Cardiac muscle cell (in vitro differentiated cells and primary cell): ENCODE measurements at regions not wholly inside any gene's neighbourhood (a gene's known extent, or its start where the extent isn't known, plus 50 kb on each side); places are given as distances from the start of the nearest gene placed in this dataset.

ENCODE experiments used
- DNase-seq, 2 donors: peaks; one replicate each; pipeline versions ENCODE4 v3.0.0 to v3.0.0-alpha.2; 2010 to 2017; ENCODE audit warnings: low read depth in 1 of 2, low spot score in 1 of 2
- H3K27ac ChIP-seq: fragments of 200-600 bp; sonication (generic); 2 replicates; pipeline ENCODE4 v1.5.1; 2016
- H3K27me3 ChIP-seq: fragments of 200-600 bp; sonication (generic); 2 replicates; pipeline ENCODE4 v1.6.0; 2016; ENCODE audit warnings: control low read depth
- H3K36me3 ChIP-seq: fragments of 200-600 bp; sonication (generic); 2 replicates; pipeline ENCODE4 v1.5.1; 2016; ENCODE audit warnings: control low read depth
- H3K4me1 ChIP-seq: fragments of 200-600 bp; sonication (generic); 2 replicates; pipeline ENCODE4 v1.8.1; 2017; ENCODE audit warnings: low read depth, mild to moderate bottlenecking, mixed run types
- H3K4me3 ChIP-seq: fragments of 200-600 bp; sonication (generic); 2 replicates; pipeline ENCODE4 v1.5.1; 2016; ENCODE audit warnings: mild to moderate bottlenecking
- H3K9me3 ChIP-seq: fragments of 200-600 bp; sonication (generic); 2 replicates; pipeline ENCODE4 v1.5.1; 2017; ENCODE audit warnings: low read depth, mild to moderate bottlenecking, control low read depth
- CTCF ChIP-seq: IDR thresholded peaks from 2 replicates; pipeline ENCODE4 v1.5.1; 2012; ENCODE audit warnings: low read depth, mild to moderate bottlenecking, low read length

GRCh38 chr16:66258916-66259845 lies 107.3 kb upstream of the CDH5 start:
- no peaks in the 10 kb centered on the region for H3K27me3 ChIP-seq
- no peak for TF ChIP-seq CTCF
- H3K4me1 ChIP-seq, result no peaks in the 10 kb centered on the region
- no peaks in the 10 kb centered on the region for H3K9me3 ChIP-seq
- no peak overlapping the region for H3K4me3 ChIP-seq
- no peak overlapping the region for H3K27ac ChIP-seq
- H3K36me3 ChIP-seq, result no peaks in the 10 kb centered on the region
- no peak for DNase-seq

- Histone ChIP-seq H3K4me1 (no peaks in the 10 kb centered on the region), H3K36me3 (no peaks in the 10 kb centered on the region), H3K4me3 (no peak overlapping the region), H3K27ac (no peak overlapping the region), H3K27me3 (no peaks in the 10 kb centered on the region), H3K9me3 (no peaks in the 10 kb centered on the region)
- no peak for TF ChIP-seq CTCF
- DNase-seq, result no peak
Observed at GRCh38 chr16:66256919-66257318, 109.6 kb upstream of the CDH5 start.

GRCh38 chr16:66255647-66256046 lies 110.8 kb upstream of the CDH5 start:
- TF ChIP-seq CTCF, result no peak
- Histone ChIP-seq H3K4me3 (no peak overlapping the region), H3K9me3 (no peaks in the 10 kb centered on the region), H3K36me3 (no peaks in the 10 kb centered on the region), H3K27ac (no peak overlapping the region), H3K27me3 (no peaks in the 10 kb centered on the region), H3K4me1 (no peaks in the 10 kb centered on the region)
- no peak for DNase-seq

GRCh38 chr16:66254751-66255150 lies 111.7 kb upstream of the CDH5 start:
- H3K4me1 ChIP-seq, result no peaks in the 10 kb centered on the region
- H3K36me3 ChIP-seq, result no peaks in the 10 kb centered on the region
- H3K4me3 ChIP-seq, result no peak overlapping the region
- no peak overlapping the region for H3K27ac ChIP-seq
- DNase-seq, result peak in 1 of 2 donors; percentile 49
- H3K27me3 ChIP-seq, result no peaks in the 10 kb centered on the region
- no peaks in the 10 kb centered on the region for H3K9me3 ChIP-seq
- no peak for TF ChIP-seq CTCF

GRCh38 chr16:66254106-66254505 lies 112.4 kb upstream of the CDH5 start:
- no peak for TF ChIP-seq CTCF
- no peak for DNase-seq
- no peak overlapping the region for H3K4me3 ChIP-seq
- no peaks in the 10 kb centered on the region for H3K36me3 ChIP-seq
- no peaks in the 10 kb centered on the region for H3K4me1 ChIP-seq
- no peak overlapping the region for H3K27ac ChIP-seq
- H3K9me3 ChIP-seq, result no peaks in the 10 kb centered on the region
- H3K27me3 ChIP-seq, result no peaks in the 10 kb centered on the region
